DND-41 (cell line): ENCODE measurements at regions not wholly inside any gene's neighbourhood (a gene's known extent, or its start where the extent isn't known, plus 50 kb on each side); places are given as distances from the start of the nearest gene placed in this dataset.

Source experiments
- ATAC-seq: fragments of 200-7000 bp; cut with Tn5 transposase; 3 replicates; pipeline ENCODE4 v1.9.1; 2021; ENCODE audit warnings: low read depth; ENCODE audit not compliant: insufficient read depth
- DNase-seq: peaks from one replicate; pipeline ENCODE4 v3.0.0-alpha.2; 2020
- H2AFZ ChIP-seq: 2 replicates; pipeline ENCODE4 v1.6.0; 2012; ENCODE audit warnings: low read depth, low read length
- H3K27ac ChIP-seq: 2 replicates; pipeline ENCODE4 v1.5.1; 2012; ENCODE audit warnings: low read length, inconsistent platforms
- H3K27me3 ChIP-seq: fragments of 200-600 bp; sonication (generic); 2 replicates; pipeline ENCODE4 v1.6.0; 2012; ENCODE audit warnings: low read length, mild to moderate bottlenecking, inconsistent platforms; ENCODE audit not compliant: insufficient read depth, poor library complexity
- H3K36me3 ChIP-seq: 2 replicates; pipeline ENCODE4 v1.5.1; 2012; ENCODE audit warnings: low read length, inconsistent platforms; ENCODE audit not compliant: insufficient read depth
- H3K4me1 ChIP-seq: 2 replicates; pipeline ENCODE4 v1.5.1; 2012; ENCODE audit warnings: mild to moderate bottlenecking, low read length; ENCODE audit not compliant: insufficient read depth
- H3K4me2 ChIP-seq: 2 replicates; pipeline ENCODE4 v1.6.0; 2012; ENCODE audit warnings: mild to moderate bottlenecking, moderate library complexity, low read length, inconsistent platforms; ENCODE audit not compliant: insufficient read depth
- H3K4me3 ChIP-seq, 2 experiments: fragments of 200-600 bp in 1 of 2; shearing (Covaris generic) in 1 of 2; 2 replicates each; pipeline ENCODE4 v1.5.1; 2012 to 2016; ENCODE audit warnings: inconsistent platforms in 2 of 2, low read length in 2 of 2, mild to moderate bottlenecking in 2 of 2, low read depth in 1 of 2, moderate library complexity in 1 of 2
- H3K79me2 ChIP-seq: 2 replicates; pipeline ENCODE4 v1.6.0; 2012; ENCODE audit warnings: low read length, inconsistent platforms; ENCODE audit not compliant: insufficient read depth
- H3K9ac ChIP-seq: 2 replicates; pipeline ENCODE4 v1.6.0; 2012; ENCODE audit warnings: low read depth, mild to moderate bottlenecking, inconsistent platforms, low read length, moderate library complexity
- H3K9me3 ChIP-seq: 2 replicates; pipeline ENCODE4 v1.5.1; 2012; ENCODE audit warnings: low read length, moderate library complexity, mild to moderate bottlenecking, inconsistent platforms; ENCODE audit not compliant: insufficient read depth, severe bottlenecking
- H4K20me1 ChIP-seq: 2 replicates; pipeline ENCODE4 v1.6.0; 2012; ENCODE audit warnings: low read length; ENCODE audit not compliant: insufficient read depth
- CTCF ChIP-seq: IDR thresholded peaks from 2 replicates; pipeline ENCODE4 v1.5.1; 2012; ENCODE audit warnings: borderline replicate concordance, low read length, moderate library complexity, mild to moderate bottlenecking; ENCODE audit not compliant: poor library complexity, severe bottlenecking; ENCODE audit errors: extremely low read depth
- EZH2 ChIP-seq: IDR thresholded peaks from 3 replicates; pipeline ENCODE4 v1.6.1; 2012; ENCODE audit warnings: borderline replicate concordance, low read depth, mild to moderate bottlenecking, moderate library complexity, low read length, inconsistent platforms; ENCODE audit not compliant: severe bottlenecking

DNA sequence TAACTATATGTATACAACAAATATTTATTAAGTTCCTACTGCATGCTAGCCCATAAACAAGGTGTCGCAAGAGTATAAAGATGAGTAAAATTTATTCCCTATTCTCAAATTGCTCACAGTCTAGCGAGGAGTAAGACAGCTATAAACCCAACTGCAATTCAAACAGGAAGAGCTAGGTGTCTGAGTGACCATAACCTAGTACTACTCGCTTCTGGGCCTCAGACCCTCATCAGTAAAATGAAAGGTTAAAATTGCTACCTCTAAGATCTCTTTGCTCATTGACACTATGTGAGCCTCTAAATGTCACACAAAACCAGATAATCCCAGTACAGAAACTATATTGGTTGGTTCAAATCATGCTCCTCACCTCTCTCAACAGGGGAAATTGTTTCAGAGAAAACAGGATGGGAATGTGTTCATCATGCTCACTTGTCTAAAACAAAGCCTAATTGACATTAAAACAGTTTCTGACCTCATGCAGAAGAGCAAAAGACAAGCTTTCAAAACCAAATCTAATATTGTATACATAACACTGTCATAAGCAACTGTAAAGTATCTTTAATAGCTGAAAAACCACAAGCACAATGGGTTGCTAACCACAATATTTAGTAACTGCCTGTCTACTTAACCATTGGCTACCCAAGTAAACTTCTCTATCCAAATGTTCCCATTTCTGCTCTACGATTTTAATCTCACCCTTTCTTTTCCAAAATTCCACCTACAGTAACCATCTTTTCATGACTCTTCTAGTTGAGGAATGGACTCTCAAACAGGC is 264.6 kb upstream of the FMR1 start:
- TF ChIP-seq EZH2 (no peak), CTCF (no peak)
- Histone ChIP-seq H3K4me2 (no peak overlapping the region), H3K27me3 (no peaks in the 10 kb centered on the region), H2AFZ (no peak overlapping the region), H3K36me3 (no peaks in the 10 kb centered on the region), H3K79me2 (no peaks in the 10 kb centered on the region), H3K4me3 (no peak overlapping the region), H3K4me1 (peaks cover 18% of the 10 kb centered on the region), H3K9ac (no peak overlapping the region), H3K9me3 (no peaks in the 10 kb centered on the region), H4K20me1 (no peaks in the 10 kb centered on the region), H3K27ac (peak overlapping the region; percentile 57)
- ATAC-seq (peak; percentile 75), DNase-seq (no peak)

- no peaks in the 10 kb centered on the region for H4K20me1 ChIP-seq
- H3K9me3 ChIP-seq = peaks cover 3% of the 10 kb centered on the region
- no peaks in the 10 kb centered on the region for H3K27me3 ChIP-seq
- DNase-seq (peak; percentile 57), ATAC-seq (peak; percentile 96)
- no peaks in the 10 kb centered on the region for H3K79me2 ChIP-seq
- H3K4me3 ChIP-seq = peak overlapping the region in 1 of 2 experiments; percentile 24; a peak in 1 of 4 replicates
- peak overlapping the region; percentile 42 for H3K9ac ChIP-seq
- peak overlapping the region; percentile 86 for H3K27ac ChIP-seq
- peak overlapping the region; percentile 36 for H3K4me2 ChIP-seq
- H2AFZ ChIP-seq = peak overlapping the region; percentile 79
- TF ChIP-seq EZH2 (no peak), CTCF (no peak)
- no peaks in the 10 kb centered on the region for H3K36me3 ChIP-seq
- peaks cover 20% of the 10 kb centered on the region for H3K4me1 ChIP-seq
These were observed 235.9 kb upstream of the FMR1 start for GRCh38 chrX:147675819-147676218.

DNA sequence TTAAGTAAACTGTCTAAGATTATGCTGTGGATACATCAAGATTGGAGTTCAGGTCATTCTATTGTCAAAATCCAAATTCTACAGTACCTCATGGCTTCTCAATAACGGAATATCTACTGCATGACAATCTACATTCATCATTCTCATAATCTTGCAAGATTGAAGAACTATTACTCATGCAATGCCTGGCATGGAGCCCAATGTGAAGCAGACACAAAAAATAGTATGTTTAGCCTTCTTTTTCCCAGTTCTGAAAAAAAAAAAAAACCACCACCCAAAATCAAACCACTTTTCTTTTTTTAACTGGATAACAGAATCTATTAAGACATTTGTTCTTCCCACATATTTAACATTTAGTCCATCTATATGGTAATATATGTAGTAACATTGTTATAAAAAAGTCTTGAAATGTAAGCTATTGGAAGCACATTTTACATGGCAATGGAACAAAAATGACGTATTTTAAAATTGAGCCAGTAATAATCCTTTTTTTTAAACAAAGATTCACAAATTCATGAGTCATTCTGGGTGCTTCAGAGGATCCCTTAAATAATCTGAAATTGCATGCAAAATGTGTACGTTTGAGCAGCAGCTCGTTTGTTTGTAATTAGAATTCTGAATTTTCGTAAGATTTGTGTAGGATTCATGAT is 232.2 kb upstream of the FMR1 start:
- ATAC-seq = no peak
- TF ChIP-seq CTCF (no peak), EZH2 (no peak)
- Histone ChIP-seq H3K27me3 (no peaks in the 10 kb centered on the region), H3K9ac (no peak overlapping the region), H3K4me3 (no peak overlapping the region), H4K20me1 (no peaks in the 10 kb centered on the region), H3K27ac (no peak overlapping the region), H3K36me3 (no peaks in the 10 kb centered on the region), H3K4me2 (no peak overlapping the region), H3K4me1 (peaks cover 29% of the 10 kb centered on the region), H3K79me2 (no peaks in the 10 kb centered on the region), H3K9me3 (peaks cover 3% of the 10 kb centered on the region), H2AFZ (no peak overlapping the region)
- DNase-seq = no peak
